ENCODE measurements at regions not wholly inside any gene's neighbourhood (a gene's known extent, or its start where the extent isn't known, plus 50 kb on each side); places are given as distances from the start of the nearest gene placed in this dataset.
"Not testable (repeated sequence)": the region's sequence is repeated elsewhere in the genome, so short reads cannot be mapped to it uniquely, and the experiment has no call there.

- Histone ChIP-seq H3K4me3 (no peak overlapping the region), H3K27me3 (no peaks in the 10 kb centered on the region), H3K9me3 (no peaks in the 10 kb centered on the region), H3K4me1 (no peaks in the 10 kb centered on the region), H3K36me3 (no peaks in the 10 kb centered on the region), H3K27ac (no peak overlapping the region)
- no peak for TF ChIP-seq CTCF (IDR thresholded peaks at IDR 0.05)
- no peak for DNase-seq (ENCODE audit: low spot score in 2 of 2)
- intact Hi-C loops (cut with DNase I), result no loop called here
These were observed 414.2 kb upstream of the LCORL start for GRCh38 chr4:18435781-18436180.

- H3K27ac ChIP-seq, result no peak overlapping the region
- no peak overlapping the region for H3K4me3 ChIP-seq
- no peaks in the 10 kb centered on the region for H3K36me3 ChIP-seq
- TF ChIP-seq CTCF (IDR thresholded peaks at IDR 0.05), result no peak
- intact Hi-C loops (cut with DNase I), result no loop called here
- H3K9me3 ChIP-seq, result no peaks in the 10 kb centered on the region
- DNase-seq (ENCODE audit: low spot score in 2 of 2), result no peak
- no peaks in the 10 kb centered on the region for H3K4me1 ChIP-seq
- H3K27me3 ChIP-seq, result no peaks in the 10 kb centered on the region
These were observed 401.1 kb upstream of the LCORL start for GRCh38 chr4:18422685-18423084.

GRCh38 chr4:18421519-18421918 lies 400.0 kb upstream of the LCORL start:
- no peak for TF ChIP-seq CTCF (IDR thresholded peaks at IDR 0.05)
- Histone ChIP-seq H3K4me3 (no peak overlapping the region), H3K27ac (no peak overlapping the region), H3K27me3 (no peaks in the 10 kb centered on the region), H3K9me3 (no peaks in the 10 kb centered on the region), H3K4me1 (no peaks in the 10 kb centered on the region), H3K36me3 (no peaks in the 10 kb centered on the region)
- DNase-seq (ENCODE audit: low spot score in 2 of 2), result no peak
- intact Hi-C loops (cut with DNase I), result no loop called here

GRCh38 chr4:18419780-18420179 lies 398.2 kb upstream of the LCORL start:
- no peaks in the 10 kb centered on the region for H3K27me3 ChIP-seq
- no peaks in the 10 kb centered on the region for H3K36me3 ChIP-seq
- DNase-seq (ENCODE audit: low spot score in 2 of 2), result no peak
- no peaks in the 10 kb centered on the region for H3K9me3 ChIP-seq
- H3K4me1 ChIP-seq, result no peaks in the 10 kb centered on the region
- H3K27ac ChIP-seq, result no peak overlapping the region
- no peak overlapping the region for H3K4me3 ChIP-seq
- intact Hi-C loops (cut with DNase I), result no loop called here
- TF ChIP-seq CTCF (IDR thresholded peaks at IDR 0.05), result no peak

GRCh38 chr4:18418195-18418898 lies 396.8 kb upstream of the LCORL start:
- H3K36me3 ChIP-seq; H3K4me3 ChIP-seq; intact Hi-C loops (cut with DNase I); DNase-seq (ENCODE audit: low spot score in 2 of 2); H3K4me1 ChIP-seq; H3K27me3 ChIP-seq; H3K27ac ChIP-seq; H3K9me3 ChIP-seq: not testable (repeated sequence)

- H3K36me3 ChIP-seq; H3K27ac ChIP-seq; H3K4me3 ChIP-seq; H3K27me3 ChIP-seq; H3K9me3 ChIP-seq; DNase-seq (ENCODE audit: low spot score in 2 of 2); intact Hi-C loops (cut with DNase I); H3K4me1 ChIP-seq: not testable (repeated sequence)
These were observed 396.1 kb upstream of the LCORL start for GRCh38 chr4:18417651-18418050.

- no peak for TF ChIP-seq CTCF (IDR thresholded peaks at IDR 0.05)
- no peaks in the 10 kb centered on the region for H3K4me1 ChIP-seq
- no peak overlapping the region for H3K4me3 ChIP-seq
- no peak overlapping the region for H3K27ac ChIP-seq
- no peaks in the 10 kb centered on the region for H3K27me3 ChIP-seq
- no peaks in the 10 kb centered on the region for H3K9me3 ChIP-seq
- no peak for DNase-seq (ENCODE audit: low spot score in 2 of 2)
- H3K36me3 ChIP-seq, result no peaks in the 10 kb centered on the region
- intact Hi-C loops (cut with DNase I), result no loop called here
These were observed 384.7 kb upstream of the LCORL start for GRCh38 chr4:18406264-18406663.

Data from ascending aorta (tissue), 2 donors.